ENCODE measurements at regions not wholly inside any gene's neighbourhood (a gene's known extent, or its start where the extent isn't known, plus 50 kb on each side); places are given as distances from the start of the nearest gene placed in this dataset.
"Not testable (repeated sequence)": the region's sequence is repeated elsewhere in the genome, so short reads cannot be mapped to it uniquely, and the experiment has no call there.

DNA sequence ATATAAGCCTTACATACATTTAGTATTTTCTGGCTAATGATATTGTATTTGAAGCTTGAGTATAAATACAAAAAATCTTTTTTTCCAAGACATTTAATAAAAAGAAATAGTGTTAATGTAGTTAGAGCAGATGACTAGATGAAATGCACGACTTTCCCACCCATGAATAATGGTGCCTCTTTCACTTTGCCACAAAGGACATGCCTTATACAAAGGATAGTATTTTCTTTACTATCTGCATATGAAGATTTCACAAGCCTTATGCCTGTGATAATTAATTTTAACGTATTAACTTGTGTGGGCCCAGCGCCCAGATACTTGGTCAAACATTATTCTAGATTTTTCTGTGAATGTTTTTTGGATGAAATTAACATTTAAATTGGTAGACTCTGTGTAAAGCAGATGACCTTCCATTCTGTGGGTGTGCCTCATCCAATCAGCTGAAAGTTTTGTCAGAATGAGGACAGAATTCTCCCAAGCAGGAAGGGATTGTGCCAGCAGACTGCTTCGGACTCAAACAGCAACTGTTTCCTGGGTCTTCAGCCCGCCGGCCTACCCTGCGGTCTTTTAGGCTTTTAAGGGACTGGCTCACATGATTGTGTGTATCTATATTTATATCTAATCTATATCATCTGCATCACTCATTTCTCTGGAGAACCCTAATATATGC is 115.4 kb downstream of the USP22 start:
- H3K9ac ChIP-seq (ENCODE audit: insufficient read depth, low read length): no peak overlapping the region
- H3K4me2 ChIP-seq (ENCODE audit: extremely low read depth, insufficient read depth, low read length): no peak overlapping the region

DNA sequence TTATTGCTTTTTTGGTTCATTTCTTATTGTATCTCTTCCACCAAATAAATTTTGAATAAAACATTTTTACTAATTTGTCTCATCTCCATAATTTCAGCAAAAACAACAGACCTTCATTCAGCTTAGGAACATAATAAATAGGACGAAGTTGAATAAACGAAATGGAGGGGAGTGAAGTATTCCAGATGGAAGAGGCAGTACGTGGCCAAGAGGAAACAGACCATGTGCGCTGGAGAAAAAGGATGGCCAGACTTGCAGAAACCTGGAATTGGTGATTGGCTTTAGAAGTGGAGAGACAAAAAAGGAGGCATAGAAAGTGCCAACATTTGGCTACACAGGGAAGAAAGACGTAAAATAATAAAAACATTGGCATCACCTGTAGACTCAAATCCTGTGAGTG is 113.5 kb downstream of the USP22 start:
- H4K20me1 ChIP-seq (ENCODE audit: control insufficient read depth, extremely low read depth, insufficient read depth, low read length): no peaks in the 10 kb centered on the region
- no peaks in the 10 kb centered on the region for H3K27me3 ChIP-seq (ENCODE audit: control insufficient read depth, insufficient read depth, low read length)
- H3K36me3 ChIP-seq (ENCODE audit: control insufficient read depth, insufficient read depth, low read length): no peaks in the 10 kb centered on the region
- H3K27ac ChIP-seq (ENCODE audit: insufficient read depth, low read length): no peak overlapping the region
- no peak for DNase-seq (ENCODE audit: low read depth in 2 of 2)
- TF ChIP-seq, protein P1, sequence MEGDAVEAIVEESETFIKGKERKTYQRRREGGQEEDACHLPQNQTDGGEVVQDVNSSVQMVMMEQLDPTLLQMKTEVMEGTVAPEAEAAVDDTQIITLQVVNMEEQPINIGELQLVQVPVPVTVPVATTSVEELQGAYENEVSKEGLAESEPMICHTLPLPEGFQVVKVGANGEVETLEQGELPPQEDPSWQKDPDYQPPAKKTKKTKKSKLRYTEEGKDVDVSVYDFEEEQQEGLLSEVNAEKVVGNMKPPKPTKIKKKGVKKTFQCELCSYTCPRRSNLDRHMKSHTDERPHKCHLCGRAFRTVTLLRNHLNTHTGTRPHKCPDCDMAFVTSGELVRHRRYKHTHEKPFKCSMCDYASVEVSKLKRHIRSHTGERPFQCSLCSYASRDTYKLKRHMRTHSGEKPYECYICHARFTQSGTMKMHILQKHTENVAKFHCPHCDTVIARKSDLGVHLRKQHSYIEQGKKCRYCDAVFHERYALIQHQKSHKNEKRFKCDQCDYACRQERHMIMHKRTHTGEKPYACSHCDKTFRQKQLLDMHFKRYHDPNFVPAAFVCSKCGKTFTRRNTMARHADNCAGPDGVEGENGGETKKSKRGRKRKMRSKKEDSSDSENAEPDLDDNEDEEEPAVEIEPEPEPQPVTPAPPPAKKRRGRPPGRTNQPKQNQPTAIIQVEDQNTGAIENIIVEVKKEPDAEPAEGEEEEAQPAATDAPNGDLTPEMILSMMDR (conservative IDR thresholded peaks at IDR 0.05 in 1 of 2, IDR thresholded peaks at IDR 0.05 in 1 of 2; ENCODE audit: low read depth in 1 of 2, low read length in 2 of 2): no peak
- TF ChIP-seq EZH2 (IDR thresholded peaks at IDR 0.05; ENCODE audit: low read length, missing control alignments): no peak
- no peak overlapping the region for H3K9ac ChIP-seq (ENCODE audit: insufficient read depth, low read length)
- no peak overlapping the region for H2AFZ ChIP-seq (ENCODE audit: low read length)
- H3K79me2 ChIP-seq (ENCODE audit: control insufficient read depth, insufficient read depth, low read length): no peaks in the 10 kb centered on the region
- no peak overlapping the region for H3K4me3 ChIP-seq (replicated peaks in 1 of 4; ENCODE audit: control extremely low read depth in 1 of 4, insufficient read depth in 1 of 4, low read depth in 3 of 4, low read length in 4 of 4)
- H3K4me2 ChIP-seq (ENCODE audit: extremely low read depth, insufficient read depth, low read length): no peak overlapping the region
- no peaks in the 10 kb centered on the region for H3K9me3 ChIP-seq (ENCODE audit: control insufficient read depth, insufficient read depth, low read depth, low read length)
- H3K4me1 ChIP-seq (ENCODE audit: control insufficient read depth, extremely low read depth, insufficient read depth, low read length): peaks cover 2% of the 10 kb centered on the region

More for the DNA sequence above, 115.4 kb downstream of the USP22 start:
- H2AFZ ChIP-seq (ENCODE audit: low read length): no peak overlapping the region
- H3K36me3 ChIP-seq (ENCODE audit: control insufficient read depth, insufficient read depth, low read length): no peaks in the 10 kb centered on the region
- peaks cover 2% of the 10 kb centered on the region for H3K4me1 ChIP-seq (ENCODE audit: control insufficient read depth, extremely low read depth, insufficient read depth, low read length)
- DNase-seq (ENCODE audit: low read depth in 2 of 2): peak in 1 of 2 donors; percentile 18
- H3K9me3 ChIP-seq (ENCODE audit: control insufficient read depth, insufficient read depth, low read depth, low read length): no peaks in the 10 kb centered on the region
- no peak overlapping the region for H3K4me3 ChIP-seq (replicated peaks in 1 of 4; ENCODE audit: control extremely low read depth in 1 of 4, insufficient read depth in 1 of 4, low read depth in 3 of 4, low read length in 4 of 4)
- H3K79me2 ChIP-seq (ENCODE audit: control insufficient read depth, insufficient read depth, low read length): no peaks in the 10 kb centered on the region
- no peak for TF ChIP-seq EZH2 (IDR thresholded peaks at IDR 0.05; ENCODE audit: low read length, missing control alignments)
- TF ChIP-seq, protein P1 (conservative IDR thresholded peaks at IDR 0.05 in 1 of 2, IDR thresholded peaks at IDR 0.05 in 1 of 2; ENCODE audit: low read depth in 1 of 2, low read length in 2 of 2): no peak
- no peak overlapping the region for H3K27ac ChIP-seq (ENCODE audit: insufficient read depth, low read length)
- no peaks in the 10 kb centered on the region for H4K20me1 ChIP-seq (ENCODE audit: control insufficient read depth, extremely low read depth, insufficient read depth, low read length)
- no peaks in the 10 kb centered on the region for H3K27me3 ChIP-seq (ENCODE audit: control insufficient read depth, insufficient read depth, low read length)

DNA sequence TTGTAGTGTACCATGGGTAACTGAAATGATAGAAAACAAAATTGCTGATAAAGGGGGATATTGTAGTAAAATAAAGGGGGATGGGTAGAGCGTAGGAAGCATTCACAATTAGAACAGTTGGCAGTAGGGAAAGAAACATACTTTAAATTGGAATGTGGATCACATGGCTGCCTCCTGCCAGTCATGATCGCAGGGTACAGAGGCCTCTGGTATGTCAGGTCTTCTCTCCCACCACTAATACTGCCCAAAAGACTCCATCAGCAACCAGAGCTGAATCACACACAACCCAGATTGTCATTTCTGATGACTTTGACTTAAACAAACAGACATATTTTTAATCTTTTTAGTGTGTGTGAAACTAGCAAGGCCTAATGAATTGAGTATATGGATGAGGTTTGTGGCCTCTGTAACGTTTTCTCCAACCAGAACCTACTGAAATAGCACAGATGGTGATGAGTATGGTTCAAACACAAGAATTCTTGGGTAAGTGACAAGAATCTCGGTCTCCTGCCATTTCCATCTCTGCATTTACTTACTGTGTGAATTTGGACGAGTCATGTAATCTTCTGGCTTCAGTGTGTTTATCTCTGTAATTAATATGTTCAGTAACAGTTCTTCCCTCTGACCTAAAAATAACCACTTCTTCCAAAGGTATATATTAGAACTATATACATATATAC is 112.6 kb downstream of the USP22 start:
- no peak for TF ChIP-seq EZH2 (IDR thresholded peaks at IDR 0.05; ENCODE audit: low read length, missing control alignments)
- TF ChIP-seq, protein P1 (conservative IDR thresholded peaks at IDR 0.05 in 1 of 2, IDR thresholded peaks at IDR 0.05 in 1 of 2; ENCODE audit: low read depth in 1 of 2, low read length in 2 of 2): no peak
- Histone ChIP-seq H3K27me3 (ENCODE audit: control insufficient read depth, insufficient read depth, low read length) (no peaks in the 10 kb centered on the region), H3K4me1 (ENCODE audit: control insufficient read depth, extremely low read depth, insufficient read depth, low read length) (peaks cover 2% of the 10 kb centered on the region), H3K27ac (ENCODE audit: insufficient read depth, low read length) (no peak overlapping the region), H3K36me3 (ENCODE audit: control insufficient read depth, insufficient read depth, low read length) (no peaks in the 10 kb centered on the region), H2AFZ (ENCODE audit: low read length) (no peak overlapping the region), H3K4me2 (ENCODE audit: extremely low read depth, insufficient read depth, low read length) (no peak overlapping the region), H3K9ac (ENCODE audit: insufficient read depth, low read length) (no peak overlapping the region), H3K4me3 (replicated peaks in 1 of 4; ENCODE audit: control extremely low read depth in 1 of 4, insufficient read depth in 1 of 4, low read depth in 3 of 4, low read length in 4 of 4) (no peak overlapping the region), H4K20me1 (ENCODE audit: control insufficient read depth, extremely low read depth, insufficient read depth, low read length) (no peaks in the 10 kb centered on the region), H3K9me3 (ENCODE audit: control insufficient read depth, insufficient read depth, low read depth, low read length) (no peaks in the 10 kb centered on the region), H3K79me2 (ENCODE audit: control insufficient read depth, insufficient read depth, low read length) (no peaks in the 10 kb centered on the region)
- DNase-seq (ENCODE audit: low read depth in 2 of 2): peak in 1 of 2 donors; percentile 56

DNA sequence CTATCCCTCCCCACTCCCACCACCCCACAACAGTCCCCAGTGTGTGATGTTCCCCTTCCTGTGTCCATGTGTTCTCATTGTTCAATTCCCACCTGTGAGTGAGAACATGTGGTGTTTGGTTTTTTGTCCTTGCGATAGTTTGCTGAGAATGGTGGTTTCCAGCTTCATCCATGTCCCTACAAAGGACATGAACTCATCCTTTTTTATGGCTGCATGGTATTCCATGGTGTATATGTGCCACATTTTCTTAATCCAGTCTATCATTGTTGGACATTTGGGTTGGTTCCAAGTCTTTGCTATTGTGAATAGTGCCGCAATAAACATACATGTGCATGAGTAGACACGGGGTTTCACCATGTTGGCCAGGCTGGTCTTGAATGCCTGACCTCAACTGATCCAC is 109.8 kb downstream of the USP22 start:
- not testable (repeated sequence) for H2AFZ ChIP-seq (ENCODE audit: low read length); H3K4me1 ChIP-seq (ENCODE audit: control insufficient read depth, extremely low read depth, insufficient read depth, low read length)

More for the DNA sequence above, 109.8 kb downstream of the USP22 start:
- H3K79me2 ChIP-seq (ENCODE audit: control insufficient read depth, insufficient read depth, low read length); H3K27me3 ChIP-seq (ENCODE audit: control insufficient read depth, insufficient read depth, low read length); H4K20me1 ChIP-seq (ENCODE audit: control insufficient read depth, extremely low read depth, insufficient read depth, low read length); H3K4me2 ChIP-seq (ENCODE audit: extremely low read depth, insufficient read depth, low read length); H3K36me3 ChIP-seq (ENCODE audit: control insufficient read depth, insufficient read depth, low read length); H3K9me3 ChIP-seq (ENCODE audit: control insufficient read depth, insufficient read depth, low read depth, low read length); H3K9ac ChIP-seq (ENCODE audit: insufficient read depth, low read length); H3K27ac ChIP-seq (ENCODE audit: insufficient read depth, low read length); H3K4me3 ChIP-seq (replicated peaks in 1 of 4; ENCODE audit: control extremely low read depth in 1 of 4, insufficient read depth in 1 of 4, low read depth in 3 of 4, low read length in 4 of 4); DNase-seq (ENCODE audit: low read depth in 2 of 2): not testable (repeated sequence)
